A673 (cell line): ENCODE measurements at regions not wholly inside any gene's neighbourhood (a gene's known extent, or its start where the extent isn't known, plus 50 kb on each side); places are given as distances from the start of the nearest gene placed in this dataset.
"Not testable (repeated sequence)": the region's sequence is repeated elsewhere in the genome, so short reads cannot be mapped to it uniquely, and the experiment has no call there.

ENCODE experiments used
- BruUV-seq: library from RNA; stranded (reverse); fragments of 400-500 nt; replicated peaks from 2 replicates; lab custom pipeline; 2021; lab: Mats Ljungman, UMichigan
- CTCF ChIA-PET: fragments of 300-600 bp; sonication (Branson Sonifier 250); formaldehyde crosslinking; loops from one replicate; lab custom pipeline; 2022; ENCODE audit warnings: antibody characterized with exemption; lab: Charles Lee
- POLR2A ChIA-PET: fragments of 300-600 bp; sonication (Branson Sonifier 250); formaldehyde crosslinking; loops from one replicate; lab custom pipeline; 2022; ENCODE audit warnings: antibody characterized with exemption; ENCODE audit not compliant: low non-redundant PET; lab: Charles Lee
- DNase-seq: peaks from one replicate; pipeline ENCODE4 v3.0.0-alpha.2; 2015; ENCODE audit warnings: low spot score
- H3K27ac ChIP-seq: fragments of 200-600 bp; sonication (generic); 2 replicates; pipeline ENCODE4 v1.5.1; 2016; ENCODE audit warnings: mixed run types, low read depth, mild to moderate bottlenecking, mixed read lengths, antibody characterized with exemption, low read length; ENCODE audit not compliant: poor library complexity, severe bottlenecking
- H3K27me3 ChIP-seq: fragments of 200-600 bp; sonication (generic); replicated peaks from 2 replicates; pipeline ENCODE4 v1.6.1; 2017; ENCODE audit warnings: mixed run types, low read depth, mild to moderate bottlenecking, mixed read lengths, antibody characterized with exemption, low read length; ENCODE audit not compliant: insufficient read depth, poor library complexity
- H3K36me3 ChIP-seq: fragments of 200-600 bp; sonication (generic); 2 replicates; pipeline ENCODE4 v1.6.1; 2016; ENCODE audit warnings: mixed run types, mild to moderate bottlenecking, mixed read lengths, antibody characterized with exemption, low read length; ENCODE audit not compliant: insufficient read depth, poor library complexity, severe bottlenecking
- H3K4me1 ChIP-seq: fragments of 200-600 bp; sonication (generic); 2 replicates; pipeline ENCODE4 v1.6.1; 2017; ENCODE audit warnings: mixed run types, mild to moderate bottlenecking, mixed read lengths, antibody characterized with exemption, low read length; ENCODE audit not compliant: insufficient read depth, poor library complexity, severe bottlenecking
- H3K4me3 ChIP-seq: fragments of 200-600 bp; sonication (generic); 2 replicates; pipeline ENCODE4 v1.5.1; 2016; ENCODE audit warnings: low read depth, mixed run types, mild to moderate bottlenecking, mixed read lengths, low read length; ENCODE audit not compliant: poor library complexity, severe bottlenecking
- H3K9me3 ChIP-seq: fragments of 200-600 bp; sonication (generic); 2 replicates; pipeline ENCODE4 v1.6.1; 2016; ENCODE audit warnings: mixed run types, low read depth, mild to moderate bottlenecking, mixed read lengths, antibody characterized with exemption, low read length; ENCODE audit not compliant: poor library complexity, severe bottlenecking
- EZH2 ChIP-seq: fragments of 200-600 bp; sonication (generic); IDR thresholded peaks from 2 replicates; pipeline ENCODE4 v1.6.1; 2017; ENCODE audit warnings: borderline replicate concordance, low read depth, mild to moderate bottlenecking, mixed read lengths, antibody characterized with exemption, low read length; ENCODE audit not compliant: poor library complexity, severe bottlenecking
- intact Hi-C: fragments of 100-400 bp; cut with micrococcal nuclease; formaldehyde crosslinking; loops from one replicate; pipeline ENCODE4 v1.10.0; 2022; ENCODE audit not compliant: unreplicated experiment
- TF ChIP-seq, protein P1 (sequence below): fragments of 300-800, 200-600 bp; sonication (generic); conservative IDR thresholded peaks from 2 replicates; pipeline ENCODE4 v1.5.1; 2017; ENCODE audit warnings: low read depth, mild to moderate bottlenecking, antibody characterized with exemption, low read length, moderate library complexity, mixed read lengths

DNA sequence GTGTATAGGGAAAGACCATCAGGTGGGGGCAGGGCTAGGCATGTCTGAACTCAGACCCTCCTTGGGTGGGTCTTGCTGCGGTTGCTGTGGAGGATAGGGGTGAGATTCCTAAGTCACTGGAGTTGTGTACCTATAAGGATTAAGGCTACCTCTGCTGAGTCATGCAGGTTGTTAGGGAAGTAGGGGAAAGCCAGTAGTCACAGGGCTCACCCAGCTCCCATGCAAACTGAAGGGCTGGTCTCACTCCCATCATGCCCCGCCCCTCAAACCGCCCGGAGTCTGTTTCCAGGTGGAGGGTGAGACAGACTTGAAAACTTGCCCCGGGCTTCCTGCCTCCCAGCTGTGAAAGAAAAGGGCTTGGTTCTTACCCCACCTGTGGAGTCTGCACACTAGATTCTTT, 161.8 kb downstream of the CAVIN4 start:
- Histone ChIP-seq H3K9me3 (no peaks in the 10 kb centered on the region), H3K36me3 (no peaks in the 10 kb centered on the region), H3K4me1 (no peaks in the 10 kb centered on the region), H3K4me3 (no peak overlapping the region), H3K27me3 (no peaks in the 10 kb centered on the region), H3K27ac (no peak overlapping the region)
- CTCF ChIA-PET: no interaction called here
- DNase-seq: no peak
- intact Hi-C loops: no loop called here
- BruUV-seq: no TSS peak
- POLR2A ChIA-PET: no interaction called here
- no peak for TF ChIP-seq EZH2
- TF ChIP-seq, protein P1, sequence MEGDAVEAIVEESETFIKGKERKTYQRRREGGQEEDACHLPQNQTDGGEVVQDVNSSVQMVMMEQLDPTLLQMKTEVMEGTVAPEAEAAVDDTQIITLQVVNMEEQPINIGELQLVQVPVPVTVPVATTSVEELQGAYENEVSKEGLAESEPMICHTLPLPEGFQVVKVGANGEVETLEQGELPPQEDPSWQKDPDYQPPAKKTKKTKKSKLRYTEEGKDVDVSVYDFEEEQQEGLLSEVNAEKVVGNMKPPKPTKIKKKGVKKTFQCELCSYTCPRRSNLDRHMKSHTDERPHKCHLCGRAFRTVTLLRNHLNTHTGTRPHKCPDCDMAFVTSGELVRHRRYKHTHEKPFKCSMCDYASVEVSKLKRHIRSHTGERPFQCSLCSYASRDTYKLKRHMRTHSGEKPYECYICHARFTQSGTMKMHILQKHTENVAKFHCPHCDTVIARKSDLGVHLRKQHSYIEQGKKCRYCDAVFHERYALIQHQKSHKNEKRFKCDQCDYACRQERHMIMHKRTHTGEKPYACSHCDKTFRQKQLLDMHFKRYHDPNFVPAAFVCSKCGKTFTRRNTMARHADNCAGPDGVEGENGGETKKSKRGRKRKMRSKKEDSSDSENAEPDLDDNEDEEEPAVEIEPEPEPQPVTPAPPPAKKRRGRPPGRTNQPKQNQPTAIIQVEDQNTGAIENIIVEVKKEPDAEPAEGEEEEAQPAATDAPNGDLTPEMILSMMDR: no peak

DNA sequence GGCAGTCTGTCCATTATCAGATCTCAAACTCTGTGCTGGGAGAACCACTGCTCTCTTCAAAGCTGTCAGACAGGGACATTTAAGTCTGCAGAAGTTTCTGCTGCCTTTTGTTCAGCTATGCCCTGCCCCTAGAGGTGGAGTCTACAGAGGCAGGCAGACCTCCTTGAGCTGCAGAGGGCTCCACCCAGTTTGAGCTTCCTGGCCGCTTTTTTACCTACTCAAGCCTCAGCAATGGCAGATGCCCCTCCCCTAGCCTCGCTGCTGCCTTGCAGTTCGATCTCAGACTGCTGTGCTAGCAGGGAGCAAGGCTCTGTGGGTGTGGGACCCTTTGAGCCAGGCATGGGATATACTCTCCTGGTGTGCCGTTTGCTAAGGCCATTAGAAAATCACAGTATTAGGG, 171.1 kb downstream of the CAVIN4 start:
- BruUV-seq, H3K4me3 ChIP-seq, DNase-seq, H3K27ac ChIP-seq, POLR2A ChIA-PET, intact Hi-C loops, H3K9me3 ChIP-seq, CTCF ChIA-PET, H3K4me1 ChIP-seq, H3K36me3 ChIP-seq, H3K27me3 ChIP-seq: not testable (repeated sequence)

DNA sequence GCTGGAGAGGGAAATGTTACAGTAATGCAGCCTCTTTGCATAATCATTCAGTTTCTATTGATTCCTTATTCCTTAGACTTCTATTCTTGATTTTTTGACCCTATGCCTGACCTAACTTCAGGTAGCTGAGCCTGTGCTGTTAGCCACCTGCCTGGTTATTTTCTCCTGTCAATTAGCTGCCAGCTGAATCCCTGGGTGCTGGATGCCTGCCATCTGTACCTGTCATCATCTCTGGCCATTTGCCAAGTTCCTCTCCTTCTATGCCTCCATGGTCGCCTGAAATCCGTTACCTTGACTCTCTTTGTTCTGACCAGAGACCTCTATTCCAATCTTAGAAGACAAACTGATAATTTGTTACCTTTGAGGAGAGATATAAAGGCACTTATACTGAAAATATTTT, 178.3 kb downstream of the CAVIN4 start:
- BruUV-seq: no TSS peak
- intact Hi-C loops: no loop called here
- no peak for TF ChIP-seq EZH2
- TF ChIP-seq, protein P1: no peak
- no peak overlapping the region for H3K27ac ChIP-seq
- H3K4me3 ChIP-seq: no peak overlapping the region
- no peak for DNase-seq
- no peaks in the 10 kb centered on the region for H3K36me3 ChIP-seq
- no peaks in the 10 kb centered on the region for H3K27me3 ChIP-seq
- POLR2A ChIA-PET: no interaction called here
- H3K4me1 ChIP-seq: no peaks in the 10 kb centered on the region
- CTCF ChIA-PET: no interaction called here
- no peaks in the 10 kb centered on the region for H3K9me3 ChIP-seq

DNA sequence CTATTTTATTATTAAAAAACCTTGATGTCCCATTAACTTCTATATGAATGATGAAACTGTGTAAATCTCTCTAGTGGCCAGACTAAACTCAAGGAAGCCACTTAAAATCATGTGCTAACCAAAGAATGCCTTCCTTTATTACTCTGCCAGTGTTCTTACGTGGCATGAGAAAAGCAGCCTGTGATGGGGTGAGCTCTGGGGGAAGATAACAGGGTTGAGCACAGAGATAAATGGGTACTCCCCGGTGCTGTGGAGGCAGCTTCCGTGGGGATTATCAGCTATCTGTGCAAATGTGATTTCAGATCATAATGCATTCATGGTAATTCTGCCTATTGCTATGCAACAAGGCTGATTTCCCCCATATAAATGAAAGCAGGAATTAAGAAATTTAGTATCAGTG, 181.3 kb downstream of the CAVIN4 start:
- H3K27me3 ChIP-seq: no peaks in the 10 kb centered on the region
- H3K4me1 ChIP-seq: no peaks in the 10 kb centered on the region
- TF ChIP-seq EZH2: no peak
- TF ChIP-seq, protein P1: no peak
- H3K27ac ChIP-seq: no peak overlapping the region
- H3K36me3 ChIP-seq: no peaks in the 10 kb centered on the region
- intact Hi-C loops: no loop called here
- H3K9me3 ChIP-seq: no peaks in the 10 kb centered on the region
- BruUV-seq: no TSS peak
- ChIA-PET CTCF (no interaction called here), POLR2A (no interaction called here)
- H3K4me3 ChIP-seq: no peak overlapping the region
- no peak for DNase-seq
